DMS 273 (cell line): ENCODE measurements at regions not wholly inside any gene's neighbourhood (a gene's known extent, or its start where the extent isn't known, plus 50 kb on each side); places are given as distances from the start of the nearest gene placed in this dataset.
"Not testable (repeated sequence)": the region's sequence is repeated elsewhere in the genome, so short reads cannot be mapped to it uniquely, and the experiment has no call there.

Experiments
- DNase-seq: peaks from one replicate; lab custom pipeline; 2025; ENCODE audit not compliant: unreplicated experiment; lab: John Stamatoyannopoulos, UW

DNA sequence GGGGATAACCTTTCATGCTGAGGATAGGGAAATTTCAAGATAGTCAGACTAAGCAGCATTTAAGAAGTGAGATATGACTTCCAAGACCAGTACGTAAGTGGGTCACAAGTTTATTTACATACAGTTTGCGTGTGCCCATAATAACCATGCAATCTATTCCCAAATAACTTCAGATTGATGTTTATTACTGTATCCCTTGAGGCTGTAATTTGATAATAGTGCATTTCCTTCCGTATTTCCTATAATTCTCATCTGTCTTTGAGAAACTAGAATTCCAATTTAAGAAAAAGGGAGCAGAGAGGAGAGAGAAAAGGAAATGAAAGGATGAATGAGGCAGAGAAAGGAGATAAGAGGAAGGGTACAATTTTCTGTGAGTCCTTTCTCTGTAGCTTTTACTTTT lies 1073.1 kb downstream of the EPHA3 start:
- DNase-seq: no peak

DNA sequence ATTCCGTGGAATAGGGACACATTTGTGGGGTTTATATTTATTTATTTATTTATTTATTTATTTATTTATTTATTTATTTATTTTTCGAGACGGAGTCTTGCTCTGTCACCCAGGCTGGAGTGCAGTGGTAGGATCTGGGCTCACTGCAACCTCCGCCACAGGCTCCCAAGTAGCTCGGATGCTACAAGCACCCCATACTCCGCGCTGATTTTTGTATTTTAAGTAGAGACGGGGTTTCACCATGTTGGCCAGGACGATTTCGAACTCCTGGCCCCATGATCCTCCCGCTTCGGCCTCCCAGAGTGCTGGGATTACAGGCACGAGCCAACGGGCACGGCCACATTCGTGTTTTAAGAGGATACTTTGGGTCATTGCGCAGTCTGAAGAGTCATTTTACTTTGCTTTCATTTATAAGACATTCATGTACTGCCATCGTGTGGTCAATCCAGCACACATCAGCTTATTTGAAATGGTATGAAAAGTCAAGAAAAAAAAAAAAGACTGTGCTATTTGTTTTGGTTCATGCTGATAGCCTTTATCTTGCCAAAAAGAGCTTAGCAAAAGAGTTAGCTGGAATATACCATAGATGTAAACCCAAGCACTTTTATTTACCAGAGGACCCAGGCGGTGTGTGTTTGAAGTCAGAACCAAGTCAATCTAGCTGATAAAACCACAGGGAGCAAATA lies 1075.0 kb downstream of the EPHA3 start:
- DNase-seq: peak; percentile 39

DNA sequence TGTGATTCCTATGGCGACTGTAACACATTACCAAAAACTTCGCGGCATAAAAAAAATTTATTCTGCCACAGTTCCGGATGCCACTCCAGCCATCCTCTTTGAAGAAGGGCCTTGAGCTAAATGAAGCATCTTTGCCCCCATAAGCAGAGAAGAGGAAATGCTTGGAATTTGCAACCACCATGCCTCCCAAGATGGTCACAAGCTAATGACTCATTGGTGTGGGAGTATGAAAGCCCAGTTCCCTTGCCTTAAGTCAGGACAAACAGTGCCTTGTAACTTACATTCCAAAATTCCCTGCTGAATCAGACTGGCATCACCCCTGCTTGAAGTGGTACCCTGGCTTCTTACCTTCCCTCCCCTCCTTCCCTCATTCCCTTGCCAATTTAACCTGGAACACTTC lies 1077.4 kb downstream of the EPHA3 start:
- DNase-seq: no peak

DNA sequence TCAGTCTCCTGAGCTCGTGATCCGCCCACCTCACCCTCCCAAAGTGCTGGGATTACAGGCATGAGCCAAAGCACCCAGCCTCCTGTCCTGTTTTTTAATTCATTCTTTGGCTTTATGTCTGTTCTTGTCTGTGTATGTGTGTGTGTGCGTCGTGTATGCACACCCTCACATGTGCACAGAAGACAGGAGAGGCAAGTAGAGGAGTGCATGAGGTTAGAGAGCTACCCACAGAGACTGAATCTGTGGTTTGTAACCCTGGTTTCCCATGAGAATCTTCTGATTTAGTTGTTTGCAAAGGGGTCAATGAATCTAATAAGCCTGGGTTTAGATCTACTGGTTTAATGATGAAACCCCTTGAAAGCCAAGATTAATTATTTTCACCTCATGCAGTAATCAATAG lies 1090.0 kb downstream of the EPHA3 start:
- DNase-seq: not testable (repeated sequence)

DNA sequence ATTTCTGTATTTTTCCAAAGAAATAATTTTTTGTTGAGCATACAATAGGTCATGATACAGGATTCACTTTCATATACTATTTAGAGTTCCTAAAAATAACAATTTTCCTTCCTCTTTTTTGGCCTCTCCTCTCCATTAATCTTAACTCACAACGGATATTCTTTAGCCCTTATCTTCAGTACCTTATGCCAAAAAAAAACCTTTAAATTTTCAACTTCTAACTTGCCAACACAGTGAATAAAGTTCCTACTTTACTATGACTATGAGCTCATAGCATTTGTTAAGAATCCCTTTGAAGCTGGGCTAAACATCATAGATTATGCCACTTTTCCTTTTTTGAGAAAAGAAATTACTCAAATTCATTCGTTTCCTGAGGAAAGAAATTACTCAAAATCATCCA lies 1095.5 kb downstream of the EPHA3 start:
- not testable (repeated sequence) for DNase-seq

DNA sequence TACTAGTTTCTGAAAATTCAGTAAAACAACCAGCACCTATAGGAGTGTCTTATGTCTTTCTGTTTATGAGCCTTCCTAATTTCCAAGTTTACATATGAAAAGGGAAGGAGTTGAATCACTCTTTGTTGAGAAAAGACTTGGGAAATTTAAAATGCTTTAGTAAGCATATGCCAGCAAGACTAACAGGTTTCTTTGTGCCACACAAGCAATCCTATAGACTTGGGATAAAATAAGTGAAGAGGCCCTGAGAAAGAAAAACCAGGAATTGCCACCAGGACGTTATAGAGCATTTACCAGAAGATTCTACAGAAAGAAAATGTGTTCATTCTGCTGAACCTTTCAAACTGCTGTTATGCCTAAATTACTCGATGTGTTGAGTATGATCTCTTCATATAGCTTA lies 1099.1 kb downstream of the EPHA3 start:
- not testable (repeated sequence) for DNase-seq

DNA sequence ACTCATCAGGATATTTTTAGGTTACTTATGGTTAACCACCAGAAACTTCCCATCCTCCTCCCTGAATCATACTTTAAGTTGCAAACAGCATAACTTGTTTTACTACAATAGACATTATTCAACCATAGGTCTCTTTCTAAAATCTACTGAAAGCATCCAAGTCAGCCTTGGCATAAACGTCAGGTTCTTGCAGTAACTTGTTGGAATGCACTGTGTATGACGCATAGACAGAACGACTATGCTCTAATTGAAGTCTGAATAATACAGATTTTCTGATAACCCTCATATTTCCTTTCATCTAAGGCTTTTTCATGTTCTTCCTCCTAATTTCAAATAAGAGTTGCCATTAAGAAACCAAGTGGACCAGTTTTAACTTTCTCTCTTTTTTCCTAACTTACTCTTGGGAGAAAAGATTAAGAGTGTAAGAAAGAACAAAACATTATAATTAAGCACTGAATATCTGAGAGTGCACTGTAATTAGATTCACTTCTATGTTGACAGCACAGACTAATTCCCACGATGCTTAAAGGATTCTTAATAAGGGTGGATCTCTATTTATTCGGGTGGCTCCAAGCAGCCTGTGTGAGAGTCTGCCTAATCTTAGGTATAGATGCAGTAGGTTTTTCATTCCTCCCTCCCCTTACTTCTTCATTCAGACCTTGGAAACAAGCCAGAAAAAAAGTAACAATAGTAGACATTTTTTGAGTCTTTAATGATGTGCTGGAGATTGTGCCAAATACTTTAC lies 1100.1 kb downstream of the EPHA3 start:
- DNase-seq: not testable (repeated sequence)

DNA sequence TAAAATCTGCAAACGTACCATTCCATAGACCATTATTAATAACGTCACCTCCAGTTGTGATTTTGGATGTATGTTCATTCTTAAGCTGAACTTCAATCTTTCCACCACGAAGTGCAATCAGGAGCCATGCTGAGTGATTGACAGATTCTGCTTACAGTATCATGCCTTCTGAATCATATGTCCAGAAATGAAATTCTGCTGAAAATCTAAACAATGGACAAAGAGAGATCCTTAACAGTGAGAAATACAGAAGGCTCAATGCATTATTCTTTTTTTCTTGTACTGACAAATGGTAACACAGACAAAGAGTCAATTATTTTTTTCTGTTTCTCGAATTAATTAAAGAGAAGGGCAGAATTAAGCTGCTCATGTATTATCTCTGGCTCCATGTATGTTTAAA lies 1114.5 kb downstream of the EPHA3 start:
- no peak for DNase-seq

DNA sequence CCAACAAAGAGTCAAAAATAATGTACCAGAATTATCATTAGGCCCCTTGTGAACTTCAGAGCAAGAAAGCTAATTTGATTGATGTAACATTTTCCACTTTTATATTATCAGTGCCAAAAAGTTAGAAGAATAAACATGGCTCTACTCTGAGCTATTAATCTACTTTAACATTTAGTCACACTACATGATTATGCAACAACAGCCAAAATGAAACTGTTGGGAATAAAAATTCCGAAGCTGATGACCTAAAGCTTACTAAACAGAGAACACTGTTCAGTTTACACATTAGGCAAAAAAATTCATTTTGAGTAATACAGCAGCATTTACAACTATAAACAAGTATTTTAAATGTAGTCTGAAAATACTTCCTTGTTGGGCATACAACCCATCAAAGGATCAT lies 1134.1 kb downstream of the EPHA3 start:
- no peak for DNase-seq

DNA sequence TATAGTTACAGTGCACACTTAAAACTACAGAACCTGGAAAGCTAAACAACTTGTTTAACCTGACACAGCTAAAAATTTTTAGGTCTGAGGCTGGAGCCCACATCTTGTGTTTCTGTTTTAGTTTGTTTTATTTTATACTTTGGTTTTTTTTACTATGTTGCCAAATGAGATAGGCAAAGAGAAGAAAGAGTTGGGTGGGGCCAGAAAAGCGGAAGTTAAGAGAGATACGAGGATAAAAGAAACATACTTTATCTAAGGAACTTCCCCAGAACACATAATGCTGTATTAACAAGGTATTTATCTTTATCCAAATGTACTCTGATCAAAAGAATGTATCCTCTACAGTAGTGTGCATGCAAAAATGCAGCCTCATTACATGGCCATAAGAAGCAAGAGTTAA lies 1145.7 kb downstream of the EPHA3 start:
- no peak for DNase-seq

DNA sequence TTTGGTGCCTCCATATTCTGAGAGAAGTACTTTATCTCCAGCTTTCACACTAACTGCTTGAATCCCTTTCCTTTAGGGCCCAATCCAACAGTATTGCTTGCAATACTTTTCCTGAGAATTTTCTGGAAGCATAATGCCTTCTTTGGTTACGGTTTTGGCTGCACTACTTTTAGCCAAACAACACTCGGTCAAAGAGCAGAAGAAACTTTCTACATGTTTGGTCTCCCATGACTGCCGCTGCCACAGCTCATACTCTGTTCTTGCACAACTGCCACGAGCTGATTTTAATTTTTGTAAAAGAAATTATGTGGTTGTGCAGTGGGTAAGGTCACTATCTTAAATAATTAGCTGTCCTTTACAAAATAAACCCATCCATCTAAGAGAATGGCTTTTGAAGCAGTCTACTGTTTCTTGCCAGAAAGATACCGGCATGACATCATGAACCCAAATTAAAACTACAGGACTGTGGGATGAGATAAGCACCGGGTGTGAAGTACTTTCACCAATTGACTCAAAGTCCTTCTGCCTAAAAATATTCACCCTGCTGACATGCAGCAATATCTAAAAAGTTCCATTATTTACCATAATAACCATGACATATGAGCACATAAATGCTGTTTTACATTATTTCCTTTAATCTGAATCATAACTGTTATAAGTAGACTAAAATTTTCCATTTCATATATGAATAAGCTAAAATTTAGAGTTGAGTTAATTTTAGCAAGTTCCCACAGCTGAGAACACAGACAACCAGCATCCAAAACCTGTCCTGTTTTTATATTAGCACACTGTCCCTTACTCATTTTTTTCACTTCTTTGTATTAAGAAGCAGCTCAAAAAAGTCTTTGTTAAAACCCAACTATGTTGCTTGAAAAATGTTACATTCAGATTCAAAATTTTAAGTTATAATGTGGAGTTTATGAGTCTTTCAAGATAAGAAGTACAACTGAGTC lies 1154.3 kb downstream of the EPHA3 start:
- no peak for DNase-seq
